NCI-H146 treated with DMSO at 0.1 percent for 48 hours (cell line): ENCODE measurements at regions not wholly inside any gene's neighbourhood (a gene's known extent, or its start where the extent isn't known, plus 50 kb on each side); places are given as distances from the start of the nearest gene placed in this dataset.
"Not testable (repeated sequence)": the region's sequence is repeated elsewhere in the genome, so short reads cannot be mapped to it uniquely, and the experiment has no call there.

Experiments
- DNase-seq: peaks from one replicate; lab custom pipeline; 2025; ENCODE audit not compliant: unreplicated experiment; lab: John Stamatoyannopoulos, UW

DNA sequence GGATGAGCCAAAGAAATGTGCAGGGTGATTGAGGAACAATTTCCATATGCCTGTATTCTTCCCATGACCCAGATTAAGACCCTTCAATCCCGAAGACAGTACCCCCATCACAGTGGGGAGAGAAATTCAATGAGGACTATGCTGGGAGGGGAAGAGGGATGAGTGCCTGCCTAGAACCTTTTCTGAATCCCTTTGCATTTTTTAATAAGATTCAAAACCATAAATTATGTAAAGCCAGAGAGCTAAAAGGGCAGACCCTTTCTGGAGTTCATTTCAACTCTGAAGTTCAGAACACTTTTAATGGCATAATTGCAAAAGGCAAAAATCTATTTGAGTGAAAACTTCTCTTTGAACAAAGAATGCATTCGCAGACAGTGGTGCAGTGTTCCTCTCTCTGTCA, 529.5 kb downstream of the NTRK3 start:
- no peak for DNase-seq

DNA sequence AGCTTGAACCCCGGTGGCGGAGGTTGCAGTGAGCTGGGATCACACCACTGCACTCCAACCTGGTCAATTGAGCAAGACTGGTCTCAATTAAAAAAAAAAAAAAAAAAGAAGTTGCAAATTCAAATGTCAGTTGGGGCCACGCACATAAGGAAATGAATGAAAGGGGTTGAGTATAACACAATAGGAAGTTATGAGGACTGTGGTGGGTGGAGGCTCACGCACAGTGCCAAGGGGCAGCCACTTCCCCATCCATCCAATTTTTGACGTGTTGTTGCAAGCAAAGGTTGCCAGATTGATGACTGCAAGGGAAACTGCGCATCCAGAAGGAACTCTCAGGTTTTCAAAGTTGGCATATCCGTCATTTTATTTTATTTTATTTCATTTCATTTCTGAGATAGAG, 532.2 kb downstream of the NTRK3 start:
- DNase-seq, result no peak

- DNase-seq, result no peak
Measured at GRCh38 chr15:87722941-87723691, 533.4 kb downstream of the NTRK3 start.

- DNase-seq, result no peak
Measured at GRCh38 chr15:87720235-87720634, 536.3 kb downstream of the NTRK3 start.

GRCh38 chr15:87716422-87716821, 540.1 kb downstream of the NTRK3 start:
- DNase-seq, result no peak

DNA sequence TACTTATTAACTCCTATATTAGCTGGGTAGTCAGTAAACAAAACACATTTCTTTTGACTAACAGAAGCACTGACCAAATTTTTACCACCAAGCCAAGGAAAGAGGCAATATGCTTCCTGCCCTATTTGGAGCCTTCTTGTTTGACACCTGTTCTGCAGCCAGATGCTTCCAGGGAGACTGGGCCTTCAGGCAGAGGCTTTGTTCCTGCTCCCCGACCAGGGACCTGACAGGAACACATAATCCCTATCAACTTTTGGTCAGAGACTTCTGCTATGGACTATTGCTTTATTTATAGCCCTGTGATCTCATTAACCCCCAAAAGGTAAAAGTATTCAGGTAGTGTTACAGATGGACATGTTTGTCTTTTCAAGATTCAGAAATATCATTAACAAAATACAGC, 541.3 kb downstream of the NTRK3 start:
- no peak for DNase-seq

DNA sequence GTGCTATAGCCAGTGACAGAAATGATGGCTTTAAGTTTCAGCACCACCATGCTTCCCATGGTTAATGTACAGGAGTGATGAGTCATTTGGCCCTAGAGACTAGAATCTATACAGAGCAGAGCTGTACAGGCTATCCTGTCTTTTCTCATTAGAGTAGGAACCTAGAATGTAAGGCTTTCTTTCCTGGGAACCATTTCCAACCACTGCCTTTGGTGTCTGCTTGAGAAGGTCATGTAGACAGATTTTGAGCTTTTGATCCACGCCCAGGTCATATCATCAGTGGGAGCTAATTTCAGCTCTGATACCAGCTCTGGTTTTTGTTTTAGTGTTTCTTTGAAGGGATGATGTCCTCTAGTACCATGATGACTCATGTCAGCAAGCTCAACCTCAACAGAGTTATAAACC, 543.1 kb downstream of the NTRK3 start:
- no peak for DNase-seq

GRCh38 chr15:87712211-87712610, 544.3 kb downstream of the NTRK3 start:
- DNase-seq, result no peak

DNA sequence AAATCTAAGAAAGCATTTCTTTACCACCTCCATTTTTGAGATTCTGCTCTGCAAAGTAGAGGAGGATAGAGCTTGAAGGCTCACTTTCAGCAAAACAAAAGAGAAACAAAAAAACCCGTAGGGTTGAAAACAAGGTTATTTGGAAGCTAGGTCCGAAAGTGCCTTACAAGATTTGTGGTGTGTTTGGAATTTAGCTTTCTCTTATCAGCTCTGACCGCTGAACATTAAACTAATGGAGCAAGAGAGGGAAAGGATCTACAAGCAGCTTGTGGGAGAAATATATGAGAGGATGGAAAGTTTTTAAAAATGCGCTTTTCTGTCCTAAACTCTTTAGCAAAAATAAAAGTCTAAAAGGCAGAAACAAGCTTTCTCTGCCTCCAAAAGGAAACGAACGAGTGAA, 545.5 kb downstream of the NTRK3 start:
- no peak for DNase-seq

- DNase-seq, result no peak
Measured at GRCh38 chr15:87710406-87710805, 546.1 kb downstream of the NTRK3 start.

DNA sequence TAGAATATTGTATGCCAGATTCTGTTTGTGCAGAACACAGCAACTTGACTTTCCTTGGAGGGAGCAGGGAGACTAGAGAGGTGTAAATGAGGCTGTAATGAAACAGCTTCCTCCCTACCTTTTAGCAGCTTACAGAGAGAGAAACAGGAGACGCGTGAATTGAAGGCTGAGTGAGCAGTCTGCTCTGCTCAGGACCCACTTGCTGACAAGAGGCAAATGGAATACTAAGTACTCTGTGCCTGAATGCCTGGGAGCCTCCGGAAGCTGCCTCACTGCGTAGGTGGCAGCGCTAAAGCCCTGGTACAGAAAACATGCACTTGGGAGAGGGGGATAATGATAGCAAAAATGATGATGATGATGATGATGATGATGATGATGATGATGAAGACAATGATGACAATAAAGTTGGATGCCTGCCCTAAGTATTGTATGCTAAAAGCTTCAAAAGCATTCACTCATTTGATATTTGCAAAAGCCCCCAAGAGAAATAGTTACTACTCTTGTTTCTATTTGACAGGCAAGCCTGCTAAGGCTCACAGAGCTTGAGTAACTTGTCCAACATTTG, 548.9 kb downstream of the NTRK3 start:
- no peak for DNase-seq

GRCh38 chr15:87707071-87707470, 549.5 kb downstream of the NTRK3 start:
- DNase-seq, result no peak

- no peak for DNase-seq
Measured at GRCh38 chr15:87706001-87706400, 550.5 kb downstream of the NTRK3 start.

DNA sequence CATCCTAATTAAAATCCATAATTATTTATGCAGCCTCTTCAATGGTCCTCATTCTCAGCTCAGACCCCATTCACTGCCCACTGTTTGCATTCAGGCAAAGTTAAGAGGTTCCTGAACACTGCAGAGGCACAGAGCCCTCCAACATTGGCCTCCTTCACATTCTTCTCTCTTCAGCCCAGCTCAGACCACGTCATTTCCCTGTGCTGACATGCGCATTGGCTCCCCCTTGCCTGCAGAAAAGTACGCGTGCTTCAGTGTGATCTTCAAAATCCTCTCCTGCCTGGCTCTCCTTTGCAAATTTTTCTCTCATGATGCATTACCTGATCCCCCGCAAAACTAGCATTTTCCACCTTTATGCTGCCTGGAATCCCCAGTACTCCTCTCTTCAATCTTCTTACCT, 552.3 kb downstream of the NTRK3 start:
- DNase-seq, result no peak

GRCh38 chr15:87703327-87704111, 553.0 kb downstream of the NTRK3 start:
- DNase-seq, result no peak

DNA sequence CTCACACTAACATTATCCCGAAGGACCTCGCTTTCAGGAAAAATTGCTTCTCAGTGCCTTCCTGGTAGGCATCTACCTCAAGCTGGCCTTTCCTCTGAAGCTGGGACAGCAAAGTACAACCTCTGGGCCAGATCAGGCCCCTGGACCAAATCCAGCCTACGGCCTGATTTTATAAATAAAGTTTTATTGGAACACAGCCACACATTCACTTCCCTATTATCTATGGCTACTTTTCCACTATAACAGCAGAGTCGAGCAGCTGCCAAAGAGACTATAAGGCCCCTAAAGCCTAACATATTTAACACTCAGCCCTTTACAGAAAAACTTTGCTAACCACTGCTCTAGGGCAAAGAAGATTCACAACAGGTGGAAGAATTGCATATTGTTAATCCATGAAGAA, 554.3 kb downstream of the NTRK3 start:
- no peak for DNase-seq

DNA sequence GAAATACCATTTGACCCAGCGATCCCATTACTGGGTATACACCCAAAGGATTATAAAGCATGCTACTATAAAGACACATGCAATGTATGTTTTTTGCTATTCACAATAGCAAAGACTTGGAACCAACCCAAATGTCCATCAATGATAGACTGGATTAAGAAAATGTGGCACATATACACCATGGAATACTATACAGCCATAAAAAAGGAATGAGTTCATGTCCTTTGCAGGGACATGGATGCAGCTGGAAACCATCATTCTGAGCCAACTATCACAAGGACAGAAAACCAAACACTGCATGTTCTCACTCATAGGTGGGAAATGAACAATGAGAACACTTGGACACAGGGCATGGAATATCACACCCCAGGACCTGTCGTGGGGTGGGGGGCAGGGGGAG, 558.1 kb downstream of the NTRK3 start:
- DNase-seq, result not testable (repeated sequence)

DNA sequence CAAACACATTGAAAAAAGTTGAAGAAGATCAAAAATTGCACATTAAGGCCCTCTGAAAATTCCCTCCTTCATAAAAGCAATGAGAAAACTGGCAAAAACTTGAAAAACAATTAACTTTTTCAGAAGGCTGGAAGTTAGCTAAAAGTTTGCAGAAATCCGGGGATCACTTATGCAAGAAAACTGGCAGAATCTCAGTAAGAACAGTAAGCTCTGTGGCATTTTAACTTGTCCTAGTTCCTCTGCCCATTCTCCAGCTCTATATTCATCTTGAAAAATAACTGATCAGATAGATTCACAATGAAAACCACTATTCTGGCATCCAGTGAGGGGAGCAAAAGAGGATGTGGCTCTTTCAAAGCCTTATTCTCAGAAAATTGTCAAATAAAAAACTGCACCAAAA, 566.8 kb downstream of the NTRK3 start:
- no peak for DNase-seq

GRCh38 chr15:87687523-87687870, 569.0 kb downstream of the NTRK3 start:
- no peak for DNase-seq

GRCh38 chr15:87686841-87687522, 569.6 kb downstream of the NTRK3 start:
- DNase-seq, result no peak

- DNase-seq, result no peak
Measured at GRCh38 chr15:87686339-87686738, 570.2 kb downstream of the NTRK3 start.

GRCh38 chr15:87682527-87682926, 574.0 kb downstream of the NTRK3 start:
- no peak for DNase-seq
